K562 (cell line): ENCODE measurements at regions not wholly inside any gene's neighbourhood (a gene's known extent, or its start where the extent isn't known, plus 50 kb on each side); places are given as distances from the start of the nearest gene placed in this dataset.

Experiments
- BCL6 ChIP-seq: fragments of 250-450 bp; sonication (Bioruptor Pico); IDR thresholded peaks from 2 replicates; pipeline ENCODE4 v1.4.0; 2020
- BDP1 ChIP-seq: IDR thresholded peaks from 3 replicates; pipeline ENCODE4 v1.6.1; 2011; ENCODE audit not compliant: insufficient read length, insufficient read depth
- C11orf30 ChIP-seq: fragments of 450-650 bp; IDR thresholded peaks from 2 replicates; pipeline ENCODE4 v1.6.1; 2016; ENCODE audit warnings: low read depth, mild to moderate bottlenecking
- CC2D1A ChIP-seq: fragments of 450-650 bp; IDR thresholded peaks from 2 replicates; pipeline ENCODE4 v1.6.1; 2017; ENCODE audit warnings: mild to moderate bottlenecking
- DNMT1 ChIP-seq: fragments of 450-650 bp; IDR thresholded peaks from 2 replicates; pipeline ENCODE4 v1.6.1; 2016; ENCODE audit warnings: antibody characterized with exemption, mild to moderate bottlenecking
- ELF4 ChIP-seq: fragments of 450-650 bp; formaldehyde crosslinking; IDR thresholded peaks from 2 replicates; pipeline ENCODE4 v1.4.0; 2022; ENCODE audit warnings: missing genetic modification characterization
- FOXJ3 ChIP-seq: sonication (generic); formaldehyde crosslinking; IDR thresholded peaks from 2 replicates; pipeline ENCODE4 v1.4.0; 2020; ENCODE audit warnings: mild to moderate bottlenecking, missing genetic modification reagents
- GMEB1 ChIP-seq: fragments of 250-450 bp; sonication (Bioruptor Pico); IDR thresholded peaks from 2 replicates; pipeline ENCODE4 v1.4.0; 2020; ENCODE audit warnings: mild to moderate bottlenecking
- KLF6 ChIP-seq: fragments of 250-450 bp; sonication (Bioruptor Pico); IDR thresholded peaks from 2 replicates; pipeline ENCODE4 v1.4.0; 2020; ENCODE audit warnings: mild to moderate bottlenecking, moderate library complexity, borderline replicate concordance
- MAFG ChIP-seq: fragments of 450-650 bp; conservative IDR thresholded peaks from 2 replicates; pipeline ENCODE4 v1.6.1; 2016; ENCODE audit warnings: missing genetic modification characterization, missing compliant biosample characterization
- MAZ ChIP-seq, 2 experiments: fragments of 450-650 bp in 1 of 2; sonication (generic) in 1 of 2; formaldehyde crosslinking; IDR thresholded peaks in 1 of 2; conservative IDR thresholded peaks in 1 of 2; 2 replicates each; pipeline versions ENCODE4 v1.4.0 to v1.5.0; 2020; ENCODE audit warnings: mild to moderate bottlenecking in 1 of 2, missing genetic modification reagents in 1 of 2
- MTA2 ChIP-seq: fragments of 450-650 bp; IDR thresholded peaks from 2 replicates; pipeline ENCODE4 v1.6.1; 2016; ENCODE audit warnings: low read depth
- NCOR1 ChIP-seq: fragments of 450-650 bp; IDR thresholded peaks from 2 replicates; pipeline ENCODE4 v1.6.1; 2016; ENCODE audit warnings: mild to moderate bottlenecking, moderate library complexity
- PHB ChIP-seq: fragments of 250-450 bp; sonication (Bioruptor Pico); IDR thresholded peaks from 2 replicates; pipeline ENCODE4 v1.5.0; 2021
- PML ChIP-seq: IDR thresholded peaks from 2 replicates; pipeline ENCODE4 v1.6.1; 2012; ENCODE audit warnings: low read length, inconsistent platforms
- POLR2AphosphoS5 ChIP-seq: IDR thresholded peaks from 2 replicates; pipeline ENCODE4 v1.6.1; 2011; ENCODE audit warnings: mild to moderate bottlenecking, low read depth, low read length, moderate library complexity; ENCODE audit not compliant: control insufficient read depth, insufficient read depth
- POLR2G ChIP-seq: fragments of 200-400 bp; formaldehyde crosslinking; IDR thresholded peaks from 2 replicates; pipeline ENCODE4 v1.6.1; 2017; ENCODE audit warnings: low read depth, mild to moderate bottlenecking, antibody characterized with exemption, low read length, moderate library complexity
- PRMT5 ChIP-seq: sonication (generic); formaldehyde crosslinking; IDR thresholded peaks from 2 replicates; pipeline ENCODE4 v1.5.0; 2020; ENCODE audit warnings: missing genetic modification reagents
- RBBP5 ChIP-seq: fragments of 200-600 bp; sonication (generic); IDR thresholded peaks from 2 replicates; pipeline ENCODE4 v1.6.1; 2012; ENCODE audit warnings: borderline replicate concordance, mild to moderate bottlenecking, low read length, control low read depth, inconsistent platforms; ENCODE audit not compliant: insufficient read depth, poor library complexity, severe bottlenecking
- SFPQ ChIP-seq: fragments of 200-400 bp; formaldehyde crosslinking; IDR thresholded peaks from 2 replicates; pipeline ENCODE4 v1.6.1; 2017; ENCODE audit warnings: mild to moderate bottlenecking, low read depth, low read length, moderate library complexity
- SIN3A ChIP-seq, 2 experiments: fragments of 150-350 bp in 1 of 2; IDR thresholded peaks; 2 replicates each; pipeline ENCODE4 v1.6.1; 2011 to 2016; ENCODE audit warnings: borderline replicate concordance in 2 of 2, low read depth in 2 of 2, low read length in 2 of 2, mild to moderate bottlenecking in 2 of 2, moderate library complexity in 2 of 2; ENCODE audit not compliant: control insufficient read depth in 1 of 2
- ZBTB7A ChIP-seq: IDR thresholded peaks from 2 replicates; pipeline ENCODE4 v1.6.1; 2011; ENCODE audit warnings: low read depth, mild to moderate bottlenecking, low read length, moderate library complexity, borderline replicate concordance; ENCODE audit not compliant: control insufficient read depth
- ZC3H8 ChIP-seq: fragments of 450-650 bp; IDR thresholded peaks from 2 replicates; pipeline ENCODE4 v1.6.1; 2017
- ZNF133 ChIP-seq: fragments of 250-450 bp; sonication (Bioruptor Pico); IDR thresholded peaks from 2 replicates; pipeline ENCODE4 v1.4.0; 2020; ENCODE audit warnings: mild to moderate bottlenecking
- ZNF436 ChIP-seq: fragments of 250-450, 450-650 bp; sonication (Bioruptor Pico); formaldehyde crosslinking; IDR thresholded peaks from 2 replicates; pipeline ENCODE4 v1.7.0; 2020; ENCODE audit warnings: mild to moderate bottlenecking
- ZNF695 ChIP-seq: fragments of 450-650 bp; formaldehyde crosslinking; IDR thresholded peaks from 2 replicates; pipeline ENCODE4 v1.4.0; 2020; ENCODE audit warnings: mild to moderate bottlenecking, moderate library complexity
- ZNF76 ChIP-seq: fragments of 250-450 bp; sonication (Bioruptor Pico); IDR thresholded peaks from 2 replicates; pipeline ENCODE4 v1.4.0; 2020; ENCODE audit warnings: mild to moderate bottlenecking, moderate library complexity, borderline replicate concordance
- ZNF764 ChIP-seq: fragments of 250-450 bp; sonication (Bioruptor Pico); IDR thresholded peaks from 2 replicates; pipeline ENCODE4 v1.4.0; 2020; ENCODE audit warnings: low read depth, mild to moderate bottlenecking, moderate library complexity
- ZNF830 ChIP-seq: fragments of 250-450 bp; sonication (Bioruptor Pico); IDR thresholded peaks from 2 replicates; pipeline ENCODE4 v1.5.0; 2021; ENCODE audit warnings: mild to moderate bottlenecking

DNA sequence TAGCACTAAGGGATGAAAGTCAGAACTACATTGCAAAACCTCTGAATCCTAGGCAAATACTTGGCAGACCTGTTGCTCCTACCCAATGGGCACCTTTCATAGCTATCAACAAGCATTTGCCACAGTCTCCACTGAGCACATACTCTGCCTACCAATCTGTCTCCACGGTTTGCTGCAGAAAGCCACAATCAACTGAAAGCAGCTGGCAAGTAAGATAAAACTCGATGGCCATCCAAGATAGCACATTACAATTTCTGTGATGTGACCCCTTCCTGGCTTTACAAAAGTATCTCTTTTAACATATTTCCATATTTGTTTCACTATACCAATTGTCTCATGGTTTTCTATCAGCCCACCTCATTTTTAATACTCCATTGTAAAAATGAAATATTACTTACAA, 1060.5 kb upstream of the INTU start (continued):
- TF ChIP-seq MAZ (CRISPR knock-in tag; conservative IDR thresholded peaks at IDR 0.05 in 1 of 2, IDR thresholded peaks at IDR 0.05 in 1 of 2) (0 out of 4 replicates have a peak, but pooled peaks of 1 of the 2 experiments have one; percentile 8), ZNF695 (CRISPR knock-in tag) (no peak), SFPQ (no peak), PHB (CRISPR knock-in tag) (no peak), ZNF764 (CRISPR knock-in tag) (no peak), ZNF830 (CRISPR knock-in tag) (no peak), CC2D1A (peak; percentile 54; the same call in 1 of the 2 replicates), ZBTB7A (no peak), C11orf30 (no peak), NCOR1 (peak; percentile 75), RBBP5 (no peak), FOXJ3 (CRISPR knock-in tag) (no peak), ZNF436 (CRISPR knock-in tag) (no peak), POLR2G (no peak), DNMT1 (no peak), MTA2 (peak; percentile 66), ELF4 (CRISPR knock-in tag) (no peak), ZC3H8 (no peak), BCL6 (CRISPR knock-in tag) (no peak), MAFG (tag) (no peak), SIN3A (IDR thresholded peaks at IDR 0.05; ENCODE audit: borderline replicate concordance in 2 of 2, control insufficient read depth in 1 of 2, low read depth in 2 of 2, low read length in 2 of 2) (no peak), PRMT5 (CRISPR knock-in tag) (no peak), PML (peak; percentile 90), ZNF133 (no peak), ZNF76 (no peak), POLR2AphosphoS5 (peak; percentile 72), BDP1 (no peak), GMEB1 (no peak), KLF6 (CRISPR knock-in tag) (no peak)
